ENCODE measurements at regions not wholly inside any gene's neighbourhood (a gene's known extent, or its start where the extent isn't known, plus 50 kb on each side); places are given as distances from the start of the nearest gene placed in this dataset.

DNA sequence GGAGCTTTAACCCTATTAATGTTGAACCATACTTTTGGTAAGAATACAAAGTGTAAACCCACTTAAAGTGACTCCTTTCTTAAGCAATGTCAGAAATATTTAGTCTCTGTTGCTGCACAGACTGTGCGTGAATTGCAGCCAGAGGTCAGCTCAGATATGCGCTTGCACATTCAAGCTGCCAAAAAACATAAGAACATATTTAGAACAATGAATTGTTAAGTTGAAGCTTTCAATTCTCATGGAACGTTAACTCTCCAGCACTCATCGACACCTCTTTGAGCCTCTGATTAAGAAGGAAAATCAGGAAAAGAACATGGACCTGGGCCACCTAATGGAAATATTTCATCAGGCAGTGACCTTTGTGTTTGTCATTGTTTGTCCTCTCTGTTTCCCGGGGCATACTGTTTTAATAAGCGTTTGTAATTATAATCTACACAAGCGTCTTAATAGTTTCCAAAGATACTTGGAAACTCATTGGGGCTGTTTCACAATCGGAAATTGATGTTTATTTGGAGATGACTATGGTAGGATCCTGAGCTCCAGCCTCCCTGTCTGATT lies 193.0 kb upstream of the CELF2 start:
- no peak overlapping the region for H3K4me2 ChIP-seq
- CTCF ChIA-PET: interaction anchor here (1.2 kb wide), 1 partner anchor 28 kb away, joined by 3 read pairs; no protein-coding TSS in a partner anchor
- ATAC-seq (no peak), FAIRE-seq (no peak), DNase-seq (ENCODE audit: low read depth in 1 of 2, low spot score in 1 of 2) (no peak)
- H3K4me1 ChIP-seq: no peaks in the 10 kb centered on the region
- 47% methylated on average over 8 of the region's 8 CpGs for WGBS (ENCODE audit: missing lambda C conversion rate)
- POLR2A ChIA-PET: no interaction called here
- H3K4me3 ChIP-seq: no peak overlapping the region
- H3K9me3 ChIP-seq: no peaks in the 10 kb centered on the region; the same call in 1 of the 3 replicates
- no peak overlapping the region for H3K27ac ChIP-seq
- TF ChIP-seq ZSCAN20 (CRISPR knock-in tag; IDR thresholded peaks at IDR 0.05): no peak
- TF ChIP-seq POLR2AphosphoS2 (conservative IDR thresholded peaks at IDR 0.05; ENCODE audit: low read length): no peak
- TF ChIP-seq ESRRA (IDR thresholded peaks at IDR 0.05; ENCODE audit: borderline replicate concordance, low read length): no peak
- no peak for TF ChIP-seq MYC (IDR thresholded peaks at IDR 0.05; ENCODE audit: borderline replicate concordance, low read length)
- TF ChIP-seq HOXB5 (CRISPR knock-in tag; IDR thresholded peaks at IDR 0.05): no peak
- TF ChIP-seq RAD21 (conservative IDR thresholded peaks at IDR 0.05 in 1 of 2, IDR thresholded peaks at IDR 0.05 in 1 of 2): no peak
- TF ChIP-seq, protein P1, sequence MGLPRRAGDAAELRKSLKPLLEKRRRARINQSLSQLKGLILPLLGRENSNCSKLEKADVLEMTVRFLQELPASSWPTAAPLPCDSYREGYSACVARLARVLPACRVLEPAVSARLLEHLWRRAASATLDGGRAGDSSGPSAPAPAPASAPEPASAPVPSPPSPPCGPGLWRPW (IDR thresholded peaks at IDR 0.05): no peak
- no peak for TF ChIP-seq TFCP2L1 (CRISPR knock-in tag; IDR thresholded peaks at IDR 0.05)
- TF ChIP-seq, protein P2, sequence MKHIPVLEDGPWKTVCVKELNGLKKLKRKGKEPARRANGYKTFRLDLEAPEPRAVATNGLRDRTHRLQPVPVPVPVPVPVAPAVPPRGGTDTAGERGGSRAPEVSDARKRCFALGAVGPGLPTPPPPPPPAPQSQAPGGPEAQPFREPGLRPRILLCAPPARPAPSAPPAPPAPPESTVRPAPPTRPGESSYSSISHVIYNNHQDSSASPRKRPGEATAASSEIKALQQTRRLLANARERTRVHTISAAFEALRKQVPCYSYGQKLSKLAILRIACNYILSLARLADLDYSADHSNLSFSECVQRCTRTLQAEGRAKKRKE (CRISPR knock-in tag; IDR thresholded peaks at IDR 0.05; ENCODE audit: low read depth): no peak
- no peak for TF ChIP-seq HOXA7 (CRISPR knock-in tag; IDR thresholded peaks at IDR 0.05)
- no peak for TF ChIP-seq SMC3 (IDR thresholded peaks at IDR 0.05)
- TF ChIP-seq RNF2 (IDR thresholded peaks at IDR 0.05; ENCODE audit: borderline replicate concordance, low read depth): no peak
- no peak for TF ChIP-seq NR3C1 (IDR thresholded peaks at IDR 0.05)
- TF ChIP-seq, protein P3, sequence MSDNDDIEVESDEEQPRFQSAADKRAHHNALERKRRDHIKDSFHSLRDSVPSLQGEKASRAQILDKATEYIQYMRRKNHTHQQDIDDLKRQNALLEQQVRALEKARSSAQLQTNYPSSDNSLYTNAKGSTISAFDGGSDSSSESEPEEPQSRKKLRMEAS (IDR thresholded peaks at IDR 0.05): no peak
- no peak for TF ChIP-seq RARB (CRISPR knock-in tag; IDR thresholded peaks at IDR 0.05)
- TF ChIP-seq RFX5 (IDR thresholded peaks at IDR 0.05): no peak
- TF ChIP-seq KDM1A (IDR thresholded peaks at IDR 0.05; ENCODE audit: low read depth): no peak
- TF ChIP-seq, protein P4, sequence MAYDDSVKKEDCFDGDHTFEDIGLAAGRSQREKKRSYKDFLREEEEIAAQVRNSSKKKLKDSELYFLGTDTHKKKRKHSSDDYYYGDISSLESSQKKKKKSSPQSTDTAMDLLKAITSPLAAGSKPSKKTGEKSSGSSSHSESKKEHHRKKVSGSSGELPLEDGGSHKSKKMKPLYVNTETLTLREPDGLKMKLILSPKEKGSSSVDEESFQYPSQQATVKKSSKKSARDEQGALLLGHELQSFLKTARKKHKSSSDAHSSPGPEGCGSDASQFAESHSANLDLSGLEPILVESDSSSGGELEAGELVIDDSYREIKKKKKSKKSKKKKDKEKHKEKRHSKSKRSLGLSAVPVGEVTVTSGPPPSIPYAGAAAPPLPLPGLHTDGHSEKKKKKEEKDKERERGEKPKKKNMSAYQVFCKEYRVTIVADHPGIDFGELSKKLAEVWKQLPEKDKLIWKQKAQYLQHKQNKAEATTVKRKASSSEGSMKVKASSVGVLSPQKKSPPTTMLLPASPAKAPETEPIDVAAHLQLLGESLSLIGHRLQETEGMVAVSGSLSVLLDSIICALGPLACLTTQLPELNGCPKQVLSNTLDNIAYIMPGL (CRISPR knock-in tag; IDR thresholded peaks at IDR 0.05; ENCODE audit: borderline replicate concordance): no peak
- TF ChIP-seq JUN (IDR thresholded peaks at IDR 0.05): no peak

DNA sequence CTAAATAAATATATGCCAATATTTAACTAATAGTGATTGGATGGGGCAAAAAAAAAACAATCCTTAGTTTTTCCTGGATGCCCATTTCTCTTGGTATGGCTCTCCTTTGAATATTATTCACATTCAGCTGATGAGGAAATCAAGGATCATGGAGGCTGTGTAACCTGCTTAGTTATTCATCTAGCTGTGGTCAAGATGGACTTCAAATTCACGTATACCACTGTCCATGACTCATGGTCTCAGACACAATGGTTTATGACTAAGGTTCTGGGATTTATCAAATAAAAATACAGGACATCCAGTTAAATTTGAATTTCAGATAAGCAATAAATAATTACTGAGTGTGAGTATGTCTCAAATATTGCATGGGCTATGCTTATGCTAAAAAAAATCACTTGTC lies 191.5 kb upstream of the CELF2 start:
- DNase-seq (ENCODE audit: low read depth in 1 of 2, low spot score in 1 of 2) (no peak), FAIRE-seq (no peak), ATAC-seq (no peak)
- POLR2A ChIA-PET: no interaction called here
- H3K4me1 ChIP-seq: no peaks in the 10 kb centered on the region
- no peaks in the 10 kb centered on the region; the same call in 2 of the 3 replicates for H3K9me3 ChIP-seq
- no peak overlapping the region for H3K4me2 ChIP-seq
- WGBS (ENCODE audit: missing lambda C conversion rate): 3% methylated on average over 1 of the region's 1 CpG
- CTCF ChIA-PET: no interaction called here
- no peak overlapping the region for H3K4me3 ChIP-seq
- H3K27ac ChIP-seq: no peak overlapping the region
- TF ChIP-seq TP53 (CRISPR knock-in tag; IDR thresholded peaks at IDR 0.05): no peak
- TF ChIP-seq RARB (CRISPR knock-in tag; IDR thresholded peaks at IDR 0.05): no peak
- TF ChIP-seq, protein P4 (CRISPR knock-in tag; IDR thresholded peaks at IDR 0.05; ENCODE audit: borderline replicate concordance): no peak
- TF ChIP-seq KDM5A (IDR thresholded peaks at IDR 0.05): no peak
- no peak for TF ChIP-seq MAFK (IDR thresholded peaks at IDR 0.05; ENCODE audit: partially characterized antibody)
- no peak for TF ChIP-seq ZNF302 (CRISPR knock-in tag; IDR thresholded peaks at IDR 0.05)
- TF ChIP-seq PHF8 (IDR thresholded peaks at IDR 0.05; ENCODE audit: borderline replicate concordance, low read depth): no peak
- no peak for TF ChIP-seq NPAS2 (CRISPR knock-in tag; IDR thresholded peaks at IDR 0.05; ENCODE audit: borderline replicate concordance)
- no peak for TF ChIP-seq RNF2 (IDR thresholded peaks at IDR 0.05; ENCODE audit: borderline replicate concordance, low read depth)
- TF ChIP-seq, protein P5, sequence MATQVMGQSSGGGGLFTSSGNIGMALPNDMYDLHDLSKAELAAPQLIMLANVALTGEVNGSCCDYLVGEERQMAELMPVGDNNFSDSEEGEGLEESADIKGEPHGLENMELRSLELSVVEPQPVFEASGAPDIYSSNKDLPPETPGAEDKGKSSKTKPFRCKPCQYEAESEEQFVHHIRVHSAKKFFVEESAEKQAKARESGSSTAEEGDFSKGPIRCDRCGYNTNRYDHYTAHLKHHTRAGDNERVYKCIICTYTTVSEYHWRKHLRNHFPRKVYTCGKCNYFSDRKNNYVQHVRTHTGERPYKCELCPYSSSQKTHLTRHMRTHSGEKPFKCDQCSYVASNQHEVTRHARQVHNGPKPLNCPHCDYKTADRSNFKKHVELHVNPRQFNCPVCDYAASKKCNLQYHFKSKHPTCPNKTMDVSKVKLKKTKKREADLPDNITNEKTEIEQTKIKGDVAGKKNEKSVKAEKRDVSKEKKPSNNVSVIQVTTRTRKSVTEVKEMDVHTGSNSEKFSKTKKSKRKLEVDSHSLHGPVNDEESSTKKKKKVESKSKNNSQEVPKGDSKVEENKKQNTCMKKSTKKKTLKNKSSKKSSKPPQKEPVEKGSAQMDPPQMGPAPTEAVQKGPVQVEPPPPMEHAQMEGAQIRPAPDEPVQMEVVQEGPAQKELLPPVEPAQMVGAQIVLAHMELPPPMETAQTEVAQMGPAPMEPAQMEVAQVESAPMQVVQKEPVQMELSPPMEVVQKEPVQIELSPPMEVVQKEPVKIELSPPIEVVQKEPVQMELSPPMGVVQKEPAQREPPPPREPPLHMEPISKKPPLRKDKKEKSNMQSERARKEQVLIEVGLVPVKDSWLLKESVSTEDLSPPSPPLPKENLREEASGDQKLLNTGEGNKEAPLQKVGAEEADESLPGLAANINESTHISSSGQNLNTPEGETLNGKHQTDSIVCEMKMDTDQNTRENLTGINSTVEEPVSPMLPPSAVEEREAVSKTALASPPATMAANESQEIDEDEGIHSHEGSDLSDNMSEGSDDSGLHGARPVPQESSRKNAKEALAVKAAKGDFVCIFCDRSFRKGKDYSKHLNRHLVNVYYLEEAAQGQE (IDR thresholded peaks at IDR 0.05): no peak
- TF ChIP-seq, protein P6, sequence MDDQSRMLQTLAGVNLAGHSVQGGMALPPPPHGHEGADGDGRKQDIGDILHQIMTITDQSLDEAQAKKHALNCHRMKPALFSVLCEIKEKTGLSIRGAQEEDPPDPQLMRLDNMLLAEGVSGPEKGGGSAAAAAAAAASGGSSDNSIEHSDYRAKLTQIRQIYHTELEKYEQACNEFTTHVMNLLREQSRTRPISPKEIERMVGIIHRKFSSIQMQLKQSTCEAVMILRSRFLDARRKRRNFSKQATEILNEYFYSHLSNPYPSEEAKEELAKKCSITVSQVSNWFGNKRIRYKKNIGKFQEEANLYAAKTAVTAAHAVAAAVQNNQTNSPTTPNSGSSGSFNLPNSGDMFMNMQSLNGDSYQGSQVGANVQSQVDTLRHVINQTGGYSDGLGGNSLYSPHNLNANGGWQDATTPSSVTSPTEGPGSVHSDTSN (IDR thresholded peaks at IDR 0.05): no peak
- TF ChIP-seq RAD21 (conservative IDR thresholded peaks at IDR 0.05 in 1 of 2, IDR thresholded peaks at IDR 0.05 in 1 of 2): no peak
- no peak for TF ChIP-seq KDM1A (IDR thresholded peaks at IDR 0.05; ENCODE audit: low read depth)
- no peak for TF ChIP-seq EHF (CRISPR knock-in tag; IDR thresholded peaks at IDR 0.05)
